Uterus (tissue), 3 donors: ENCODE measurements at regions not wholly inside any gene's neighbourhood (a gene's known extent, or its start where the extent isn't known, plus 50 kb on each side); places are given as distances from the start of the nearest gene placed in this dataset.

Source experiments
- DNase-seq, 2 donors: peaks; one replicate each; pipeline ENCODE4 v3.0.0-alpha.2; 2019 to 2020
- H3K27ac ChIP-seq, 2 donors: fragments of 200-600 bp; sonication (generic); 1 replicate in 1 of 2; 2 replicates in 1 of 2; pipeline ENCODE4 v1.5.1; 2016 to 2018
- H3K27me3 ChIP-seq, 2 donors: fragments of 200-600 bp; sonication (generic); one replicate each; pipeline ENCODE4 v1.5.1; 2018 to 2019; ENCODE audit warnings: control low read depth in 1 of 2
- H3K36me3 ChIP-seq, 2 donors: fragments of 200-600 bp; sonication (generic); one replicate each; pipeline ENCODE4 v1.5.1; 2019; ENCODE audit warnings: control low read depth in 1 of 2
- H3K4me1 ChIP-seq, 2 donors: fragments of 200-600 bp; sonication (generic); one replicate each; pipeline ENCODE4 v1.5.1; 2018 to 2019; ENCODE audit warnings: control low read depth in 1 of 2
- H3K4me3 ChIP-seq, 2 donors: fragments of 200-600 bp; sonication (generic); 1 replicate in 1 of 2; 2 replicates in 1 of 2; pipeline ENCODE4 v1.5.1; 2018 to 2019; ENCODE audit warnings: mild to moderate bottlenecking in 1 of 2
- H3K9me3 ChIP-seq, 2 donors: fragments of 200-600 bp; sonication (generic); one replicate each; pipeline ENCODE4 v1.5.1; 2019; ENCODE audit warnings: control low read depth in 1 of 2
- CTCF ChIP-seq, 4 experiments: fragments of 200-600 bp in 2 of 4; fragments of 450-650 bp in 2 of 4; sonication (generic) in 2 of 4; IDR thresholded peaks; one replicate each; pipeline ENCODE4 v1.5.1; 2016 to 2019; ENCODE audit warnings: antibody characterized with exemption in 4 of 4, mild to moderate bottlenecking in 2 of 4, moderate library complexity in 1 of 4
- POLR2A ChIP-seq, 2 donors: fragments of 450-650 bp; IDR thresholded peaks; one replicate each; pipeline ENCODE4 v1.6.1; 2016; ENCODE audit warnings: antibody characterized with exemption in 2 of 2, mild to moderate bottlenecking in 1 of 2, moderate library complexity in 1 of 2
- intact Hi-C: fragments of 100-400 bp; cut with DNase I; formaldehyde crosslinking; loops from one replicate; pipeline ENCODE4 v1.15.1; 2023; ENCODE audit warnings: low total_unique reads
- donor health status: DM: yes; HTN: yes; CAD: no.

- intact Hi-C loops = no loop called here
- Histone ChIP-seq H3K27me3 (no peaks in the 10 kb centered on the region), H3K27ac (peak overlapping the region in 1 of 2 donors; percentile 30), H3K4me1 (no peaks in the 10 kb centered on the region), H3K4me3 (no peak overlapping the region), H3K9me3 (no peaks in the 10 kb centered on the region), H3K36me3 (no peaks in the 10 kb centered on the region)
- peak in 1 of 2 donors; percentile 32 for DNase-seq
- TF ChIP-seq CTCF (IDR thresholded peaks at IDR 0.05) (no peak), POLR2A (IDR thresholded peaks at IDR 0.05) (no peak)
These were observed 135.6 kb upstream of the SLC22A23 start for GRCh38 chr6:3592371-3592941.

GRCh38 chr6:3591970-3592369 lies 135.1 kb upstream of the SLC22A23 start:
- no peaks in the 10 kb centered on the region for H3K9me3 ChIP-seq

GRCh38 chr6:3587660-3588059 lies 130.8 kb upstream of the SLC22A23 start:
- H3K4me1 ChIP-seq = no peaks in the 10 kb centered on the region
- TF ChIP-seq POLR2A (IDR thresholded peaks at IDR 0.05) (no peak), CTCF (IDR thresholded peaks at IDR 0.05) (no peak)
- no peak overlapping the region for H3K27ac ChIP-seq
- no peak overlapping the region for H3K4me3 ChIP-seq
- H3K36me3 ChIP-seq = no peaks in the 10 kb centered on the region
- intact Hi-C loops = no loop called here
- H3K9me3 ChIP-seq = no peaks in the 10 kb centered on the region
- H3K27me3 ChIP-seq = no peaks in the 10 kb centered on the region
- no peak for DNase-seq

More at GRCh38 chr6:3591970-3592369, 135.1 kb upstream of the SLC22A23 start:
- no peak for DNase-seq
- H3K36me3 ChIP-seq = no peaks in the 10 kb centered on the region
- intact Hi-C loops = no loop called here
- TF ChIP-seq POLR2A (IDR thresholded peaks at IDR 0.05) (no peak), CTCF (IDR thresholded peaks at IDR 0.05) (no peak)
- no peak overlapping the region for H3K4me3 ChIP-seq
- no peaks in the 10 kb centered on the region for H3K27me3 ChIP-seq
- no peaks in the 10 kb centered on the region for H3K4me1 ChIP-seq
- H3K27ac ChIP-seq = no peak overlapping the region

- TF ChIP-seq CTCF (IDR thresholded peaks at IDR 0.05) = no peak
- TF ChIP-seq POLR2A (IDR thresholded peaks at IDR 0.05) = no peak
- H3K27me3 ChIP-seq = no peaks in the 10 kb centered on the region
- H3K36me3 ChIP-seq = no peaks in the 10 kb centered on the region
- H3K9me3 ChIP-seq = no peaks in the 10 kb centered on the region
- H3K27ac ChIP-seq = no peak overlapping the region
- H3K4me1 ChIP-seq = no peaks in the 10 kb centered on the region
- intact Hi-C loops = no loop called here
- no peak overlapping the region for H3K4me3 ChIP-seq
- no peak for DNase-seq
These were observed 128.6 kb upstream of the SLC22A23 start for GRCh38 chr6:3585320-3585935.

- H3K27me3 ChIP-seq = no peaks in the 10 kb centered on the region
- no peaks in the 10 kb centered on the region for H3K4me1 ChIP-seq
- no peak for DNase-seq
- TF ChIP-seq CTCF (IDR thresholded peaks at IDR 0.05) (no peak), POLR2A (IDR thresholded peaks at IDR 0.05) (no peak)
- H3K9me3 ChIP-seq = no peaks in the 10 kb centered on the region
- no peak overlapping the region for H3K4me3 ChIP-seq
- H3K36me3 ChIP-seq = no peaks in the 10 kb centered on the region
- intact Hi-C loops = no loop called here
- H3K27ac ChIP-seq = no peak overlapping the region
These were observed 127.8 kb upstream of the SLC22A23 start for GRCh38 chr6:3584606-3585005.
